Fibroblast of lung (primary cell): ENCODE measurements at regions not wholly inside any gene's neighbourhood (a gene's known extent, or its start where the extent isn't known, plus 50 kb on each side); places are given as distances from the start of the nearest gene placed in this dataset.

Experiments
- EZH2 ChIP-seq: IDR thresholded peaks from 2 replicates; pipeline ENCODE4 v1.5.1; 2012; ENCODE audit warnings: low read length, control low read depth, mild to moderate bottlenecking; ENCODE audit errors: missing control alignments
- TF ChIP-seq, protein P1 (sequence below), 2 donors: IDR thresholded peaks in 1 of 2; conservative IDR thresholded peaks in 1 of 2; 1 replicate in 1 of 2; 2 replicates in 1 of 2; pipeline ENCODE4 v1.5.1; 2011 to 2012; ENCODE audit warnings: low read length in 2 of 2, control low read depth in 1 of 2, inconsistent platforms in 1 of 2, low read depth in 1 of 2, mild to moderate bottlenecking in 1 of 2

DNA sequence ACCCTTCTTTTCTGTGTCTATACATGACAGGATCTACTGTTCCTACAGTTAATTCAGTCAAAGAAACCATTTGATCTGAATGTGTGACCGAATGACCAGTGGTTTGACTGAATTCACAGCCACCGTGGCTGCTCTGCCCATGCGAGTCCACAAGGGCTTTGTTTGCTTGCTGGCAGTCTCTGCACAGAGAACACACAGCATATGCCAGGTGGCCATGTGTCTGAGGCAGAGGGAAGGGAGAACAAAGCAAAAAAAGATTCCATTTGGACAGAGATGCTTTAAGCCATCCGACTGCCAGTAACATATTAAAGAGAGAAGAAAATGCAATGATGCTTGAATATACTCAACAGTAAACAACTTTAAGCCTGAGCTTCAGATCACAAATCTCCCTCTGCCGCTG, 737.8 kb upstream of the CXADR start:
- TF ChIP-seq, protein P1, sequence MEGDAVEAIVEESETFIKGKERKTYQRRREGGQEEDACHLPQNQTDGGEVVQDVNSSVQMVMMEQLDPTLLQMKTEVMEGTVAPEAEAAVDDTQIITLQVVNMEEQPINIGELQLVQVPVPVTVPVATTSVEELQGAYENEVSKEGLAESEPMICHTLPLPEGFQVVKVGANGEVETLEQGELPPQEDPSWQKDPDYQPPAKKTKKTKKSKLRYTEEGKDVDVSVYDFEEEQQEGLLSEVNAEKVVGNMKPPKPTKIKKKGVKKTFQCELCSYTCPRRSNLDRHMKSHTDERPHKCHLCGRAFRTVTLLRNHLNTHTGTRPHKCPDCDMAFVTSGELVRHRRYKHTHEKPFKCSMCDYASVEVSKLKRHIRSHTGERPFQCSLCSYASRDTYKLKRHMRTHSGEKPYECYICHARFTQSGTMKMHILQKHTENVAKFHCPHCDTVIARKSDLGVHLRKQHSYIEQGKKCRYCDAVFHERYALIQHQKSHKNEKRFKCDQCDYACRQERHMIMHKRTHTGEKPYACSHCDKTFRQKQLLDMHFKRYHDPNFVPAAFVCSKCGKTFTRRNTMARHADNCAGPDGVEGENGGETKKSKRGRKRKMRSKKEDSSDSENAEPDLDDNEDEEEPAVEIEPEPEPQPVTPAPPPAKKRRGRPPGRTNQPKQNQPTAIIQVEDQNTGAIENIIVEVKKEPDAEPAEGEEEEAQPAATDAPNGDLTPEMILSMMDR (conservative IDR thresholded peaks at IDR 0.05 in 1 of 2, IDR thresholded peaks at IDR 0.05 in 1 of 2; ENCODE audit: low read depth in 1 of 2, low read length in 2 of 2) = no peak
- TF ChIP-seq EZH2 = no peak
